ENCODE measurements at regions not wholly inside any gene's neighbourhood (a gene's known extent, or its start where the extent isn't known, plus 50 kb on each side); places are given as distances from the start of the nearest gene placed in this dataset.

GRCh38 chr3:162328649-162329048, 832.0 kb downstream of the OTOL1 start:
- Histone ChIP-seq H3K36me3 (ENCODE audit: control insufficient read depth in 2 of 2, insufficient read depth in 1 of 2, low read length in 2 of 2) (no peaks in the 10 kb centered on the region), H3K4me3 (ENCODE audit: low read depth, low read length) (no peak overlapping the region), H3K4me1 (ENCODE audit: control insufficient read depth, insufficient read depth, low read length) (no peaks in the 10 kb centered on the region), H3K27ac (ENCODE audit: extremely low read depth, low read depth, low read length) (no peak overlapping the region), H3K9me3 (ENCODE audit: control insufficient read depth, insufficient read depth, low read depth, low read length) (no peaks in the 10 kb centered on the region)
- CTCF ChIA-PET: no interaction called here
- no peak for TF ChIP-seq ZNF670 (tag by site-specific recombination; IDR thresholded peaks at IDR 0.05; ENCODE audit: low read depth)
- TF ChIP-seq ZNF146 (tag by site-specific recombination; IDR thresholded peaks at IDR 0.05): no peak
- TF ChIP-seq ZNF18 (tag by site-specific recombination; IDR thresholded peaks at IDR 0.05): no peak
- no peak for TF ChIP-seq KLF1 (tag by site-specific recombination; IDR thresholded peaks at IDR 0.05)
- TF ChIP-seq ZNF629 (tag by site-specific recombination; IDR thresholded peaks at IDR 0.05): no peak
- no peak for TF ChIP-seq ZNF280D (tag by site-specific recombination; IDR thresholded peaks at IDR 0.05)
- TF ChIP-seq ZNF501 (tag by site-specific recombination; IDR thresholded peaks at IDR 0.05): no peak
- TF ChIP-seq ZNF626 (tag by site-specific recombination; IDR thresholded peaks at IDR 0.05): no peak
- no peak for TF ChIP-seq ZNF266 (tag by site-specific recombination; IDR thresholded peaks at IDR 0.05; ENCODE audit: low read depth)
- no peak for TF ChIP-seq ZSCAN23 (tag by site-specific recombination; IDR thresholded peaks at IDR 0.05)
- no peak for TF ChIP-seq PRDM1 (tag by site-specific recombination; IDR thresholded peaks at IDR 0.05)
- TF ChIP-seq SETDB1 (IDR thresholded peaks at IDR 0.05; ENCODE audit: insufficient read length, low read length): no peak
- TF ChIP-seq ZNF16 (tag by site-specific recombination; IDR thresholded peaks at IDR 0.05; ENCODE audit: low read depth): no peak
- no peak for TF ChIP-seq ZNF324 (tag by site-specific recombination; IDR thresholded peaks at IDR 0.05)
- no peak for TF ChIP-seq ZNF48 (tag by site-specific recombination; IDR thresholded peaks at IDR 0.05)
- no peak for TF ChIP-seq KLF9 (tag by site-specific recombination; IDR thresholded peaks at IDR 0.05; ENCODE audit: low read depth)
- TF ChIP-seq CTCF (tag by site-specific recombination; IDR thresholded peaks at IDR 0.05): no peak
- TF ChIP-seq ZNF513 (tag by site-specific recombination; IDR thresholded peaks at IDR 0.05): no peak
- TF ChIP-seq ZNF555 (tag by site-specific recombination; conservative IDR thresholded peaks at IDR 0.05): no peak
- POLR2A ChIA-PET: no interaction called here

GRCh38 chr3:162329514-162329913, 832.9 kb downstream of the OTOL1 start:
- CTCF ChIA-PET: no interaction called here
- H3K4me3 ChIP-seq (ENCODE audit: low read depth, low read length): no peak overlapping the region
- POLR2A ChIA-PET: no interaction called here
- H3K27ac ChIP-seq (ENCODE audit: extremely low read depth, low read depth, low read length): no peak overlapping the region
- no peaks in the 10 kb centered on the region for H3K4me1 ChIP-seq (ENCODE audit: control insufficient read depth, insufficient read depth, low read length)
- no peaks in the 10 kb centered on the region for H3K36me3 ChIP-seq (ENCODE audit: control insufficient read depth in 2 of 2, insufficient read depth in 1 of 2, low read length in 2 of 2)
- no peaks in the 10 kb centered on the region for H3K9me3 ChIP-seq (ENCODE audit: control insufficient read depth, insufficient read depth, low read depth, low read length)
- no peak for TF ChIP-seq ZNF549 (tag by site-specific recombination; IDR thresholded peaks at IDR 0.05)
- no peak for TF ChIP-seq ZNF785 (tag by site-specific recombination; IDR thresholded peaks at IDR 0.05)
- TF ChIP-seq KLF17 (tag by site-specific recombination; IDR thresholded peaks at IDR 0.05): no peak
- no peak for TF ChIP-seq ZNF555 (tag by site-specific recombination; conservative IDR thresholded peaks at IDR 0.05)
- no peak for TF ChIP-seq ZNF274 (IDR thresholded peaks at IDR 0.05; ENCODE audit: low read length)
- no peak for TF ChIP-seq ZNF274 (tag by site-specific recombination; IDR thresholded peaks at IDR 0.05; ENCODE audit: borderline replicate concordance)
- TF ChIP-seq ZNF266 (tag by site-specific recombination; IDR thresholded peaks at IDR 0.05; ENCODE audit: low read depth): no peak
- TF ChIP-seq AEBP2 (tag by site-specific recombination; IDR thresholded peaks at IDR 0.05; ENCODE audit: borderline replicate concordance): no peak
